ENCODE measurements at regions not wholly inside any gene's neighbourhood (a gene's known extent, or its start where the extent isn't known, plus 50 kb on each side); places are given as distances from the start of the nearest gene placed in this dataset.
A peak's percentile ranks its signal among the peaks of the same experiment; 100 is the strongest.

GRCh38 chr3:22935040-22935439, 268.1 kb upstream of the UBE2E2 start:
- TF ChIP-seq CSDC2 (CRISPR knock-in tag; IDR thresholded peaks at IDR 0.05) (no peak), RARB (CRISPR knock-in tag; IDR thresholded peaks at IDR 0.05) (no peak), POU6F1 (CRISPR knock-in tag; IDR thresholded peaks at IDR 0.05; ENCODE audit: borderline replicate concordance, low read depth) (no peak), ESRRG (CRISPR knock-in tag; IDR thresholded peaks at IDR 0.05) (no peak), TSHZ2 (CRISPR knock-in tag; IDR thresholded peaks at IDR 0.05) (no peak), PPARA (CRISPR knock-in tag; IDR thresholded peaks at IDR 0.05; ENCODE audit: borderline replicate concordance) (no peak), GLIS3 (CRISPR knock-in tag; IDR thresholded peaks at IDR 0.05) (no peak)
- no peak for ATAC-seq

GRCh38 chr3:22937536-22937935, 265.6 kb upstream of the UBE2E2 start:
- no peak for ATAC-seq
- TF ChIP-seq ZC3H10 (CRISPR knock-in tag; IDR thresholded peaks at IDR 0.05) (no peak), CSDC2 (CRISPR knock-in tag; IDR thresholded peaks at IDR 0.05) (no peak), ARNTL (CRISPR knock-in tag; IDR thresholded peaks at IDR 0.05; ENCODE audit: borderline replicate concordance, low read depth) (no peak), ZNF8 (CRISPR knock-in tag; IDR thresholded peaks at IDR 0.05) (no peak), SNAI2 (CRISPR knock-in tag; IDR thresholded peaks at IDR 0.05) (no peak), ZFP30 (CRISPR knock-in tag; IDR thresholded peaks at IDR 0.05) (no peak), ZNF70 (CRISPR knock-in tag; IDR thresholded peaks at IDR 0.05) (no peak), POU6F1 (CRISPR knock-in tag; IDR thresholded peaks at IDR 0.05; ENCODE audit: borderline replicate concordance, low read depth) (no peak), BACH2 (CRISPR knock-in tag; IDR thresholded peaks at IDR 0.05; ENCODE audit: borderline replicate concordance) (no peak), ESRRG (CRISPR knock-in tag; IDR thresholded peaks at IDR 0.05) (no peak), OSR1 (CRISPR knock-in tag; IDR thresholded peaks at IDR 0.05) (no peak)

- TF ChIP-seq PATZ1 (CRISPR knock-in tag; IDR thresholded peaks at IDR 0.05; ENCODE audit: borderline replicate concordance) (no peak), PPARA (CRISPR knock-in tag; IDR thresholded peaks at IDR 0.05; ENCODE audit: borderline replicate concordance) (no peak), ESRRG (CRISPR knock-in tag; IDR thresholded peaks at IDR 0.05) (no peak), ARNTL (CRISPR knock-in tag; IDR thresholded peaks at IDR 0.05; ENCODE audit: borderline replicate concordance, low read depth) (no peak), TOX (CRISPR knock-in tag; IDR thresholded peaks at IDR 0.05; ENCODE audit: borderline replicate concordance) (no peak)
- no peak for ATAC-seq
These were observed 264.4 kb upstream of the UBE2E2 start for GRCh38 chr3:22938739-22939138.

- ATAC-seq = no peak
- TF ChIP-seq CSDC2 (CRISPR knock-in tag; IDR thresholded peaks at IDR 0.05) = no peak
- TF ChIP-seq SNAI2 (CRISPR knock-in tag; IDR thresholded peaks at IDR 0.05) = no peak
- TF ChIP-seq ISL1 (CRISPR knock-in tag; IDR thresholded peaks at IDR 0.05) = peak; percentile 15; the same call in 1 of the 2 replicates
These were observed 263.8 kb upstream of the UBE2E2 start for GRCh38 chr3:22939349-22939748.

- TF ChIP-seq PPARA (CRISPR knock-in tag; IDR thresholded peaks at IDR 0.05; ENCODE audit: borderline replicate concordance) = no peak
- no peak for TF ChIP-seq TOX (CRISPR knock-in tag; IDR thresholded peaks at IDR 0.05; ENCODE audit: borderline replicate concordance)
- TF ChIP-seq GLIS3 (CRISPR knock-in tag; IDR thresholded peaks at IDR 0.05) = no peak
- no peak for TF ChIP-seq ZNF565 (CRISPR knock-in tag; conservative IDR thresholded peaks at IDR 0.05; ENCODE audit: low read depth)
- TF ChIP-seq OSR1 (CRISPR knock-in tag; IDR thresholded peaks at IDR 0.05) = no peak
- TF ChIP-seq BACH2 (CRISPR knock-in tag; IDR thresholded peaks at IDR 0.05; ENCODE audit: borderline replicate concordance) = no peak
- TF ChIP-seq ISL1 (CRISPR knock-in tag; IDR thresholded peaks at IDR 0.05) = no peak
- no peak for TF ChIP-seq RARB (CRISPR knock-in tag; IDR thresholded peaks at IDR 0.05)
- no peak for ATAC-seq
These were observed 262.8 kb upstream of the UBE2E2 start for GRCh38 chr3:22940285-22940684.

All from SK-N-SH treated with all-trans-retinoic acid at 6 μM for 48 hours (cell line).